ENCODE measurements at regions not wholly inside any gene's neighbourhood (a gene's known extent, or its start where the extent isn't known, plus 50 kb on each side); places are given as distances from the start of the nearest gene placed in this dataset.

GRCh38 chr10:83166344-83166743, 973.0 kb upstream of the GHITM start:
- no peak for DNase-seq

GRCh38 chr10:83167081-83167480, 972.2 kb upstream of the GHITM start:
- DNase-seq, result no peak

GRCh38 chr10:83176901-83177300, 962.4 kb upstream of the GHITM start:
- no peak for DNase-seq

GRCh38 chr10:83178526-83178925, 960.8 kb upstream of the GHITM start:
- DNase-seq, result no peak

- no peak for DNase-seq
Measured at GRCh38 chr10:83179371-83179770, 959.9 kb upstream of the GHITM start.

- DNase-seq, result no peak
Measured at GRCh38 chr10:83182076-83182475, 957.2 kb upstream of the GHITM start.

- no peak for DNase-seq
Measured at GRCh38 chr10:83184641-83185040, 954.7 kb upstream of the GHITM start.

GRCh38 chr10:83190614-83191013, 948.7 kb upstream of the GHITM start:
- DNase-seq, result no peak

GRCh38 chr10:83193026-83193425, 946.3 kb upstream of the GHITM start:
- no peak for DNase-seq

GRCh38 chr10:83195021-83195420, 944.3 kb upstream of the GHITM start:
- no peak for DNase-seq

GRCh38 chr10:83199374-83199773, 939.9 kb upstream of the GHITM start:
- no peak for DNase-seq

- no peak for DNase-seq
Measured at GRCh38 chr10:83205861-83206260, 933.4 kb upstream of the GHITM start.

GRCh38 chr10:83212632-83213334, 926.5 kb upstream of the GHITM start:
- DNase-seq, result no peak

GRCh38 chr10:83214136-83214535, 925.2 kb upstream of the GHITM start:
- no peak for DNase-seq

- no peak for DNase-seq
Measured at GRCh38 chr10:83218205-83218604, 921.1 kb upstream of the GHITM start.

GRCh38 chr10:83222300-83222699, 917.0 kb upstream of the GHITM start:
- DNase-seq, result no peak

- DNase-seq, result no peak
Measured at GRCh38 chr10:83222832-83223742, 916.2 kb upstream of the GHITM start.

GRCh38 chr10:83225781-83226180, 913.5 kb upstream of the GHITM start:
- DNase-seq, result no peak

- DNase-seq, result no peak
Measured at GRCh38 chr10:83229991-83230390, 909.3 kb upstream of the GHITM start.

- no peak for DNase-seq
Measured at GRCh38 chr10:83233691-83234090, 905.6 kb upstream of the GHITM start.

GRCh38 chr10:83248106-83248631, 891.1 kb upstream of the GHITM start:
- no peak for DNase-seq

- DNase-seq, result no peak
Measured at GRCh38 chr10:83250396-83250795, 888.9 kb upstream of the GHITM start.

GRCh38 chr10:83252169-83252568, 887.1 kb upstream of the GHITM start:
- DNase-seq, result no peak

- DNase-seq, result no peak
Measured at GRCh38 chr10:83252596-83252995, 886.7 kb upstream of the GHITM start.

Measured in activated CD4-positive, CD25-positive, alpha-beta regulatory T cell (primary cell).